Thymus (tissue), 11 donors: ENCODE measurements at regions not wholly inside any gene's neighbourhood (a gene's known extent, or its start where the extent isn't known, plus 50 kb on each side); places are given as distances from the start of the nearest gene placed in this dataset.

Experiments used
- DNase-seq, 9 donors: peaks; one replicate each; pipeline ENCODE4 v3.0.0-alpha.2; 2013; ENCODE audit warnings: low spot score in 9 of 9, low read depth in 6 of 9, missing footprints in 1 of 9
- H3K27ac ChIP-seq, 2 donors: one replicate each; pipeline ENCODE4 v1.5.1; 2013; ENCODE audit warnings: control low read depth in 1 of 2, low read depth in 1 of 2, low read length in 1 of 2, mild to moderate bottlenecking in 1 of 2, moderate library complexity in 1 of 2
- H3K27me3 ChIP-seq, 2 donors: one replicate each; pipeline ENCODE4 v1.5.1; 2013; ENCODE audit warnings: low read length in 1 of 2; ENCODE audit not compliant: control insufficient read depth in 2 of 2, insufficient read depth in 1 of 2
- H3K36me3 ChIP-seq, 2 donors: one replicate each; pipeline ENCODE4 v1.5.1; 2013; ENCODE audit warnings: low read length in 1 of 2, mild to moderate bottlenecking in 1 of 2, moderate library complexity in 1 of 2; ENCODE audit not compliant: control insufficient read depth in 2 of 2, insufficient read depth in 2 of 2
- H3K4me1 ChIP-seq, 2 donors: one replicate each; pipeline ENCODE4 v1.5.1; 2013; ENCODE audit warnings: low read length in 2 of 2; ENCODE audit not compliant: control insufficient read depth in 2 of 2, insufficient read depth in 2 of 2
- H3K4me3 ChIP-seq, 2 donors: one replicate each; pipeline ENCODE4 v1.5.1; 2013; ENCODE audit warnings: low read length in 2 of 2, control low read depth in 1 of 2, mild to moderate bottlenecking in 1 of 2
- H3K9me3 ChIP-seq, 2 donors: one replicate each; pipeline ENCODE4 v1.5.1; 2013; ENCODE audit warnings: low read length in 1 of 2, mild to moderate bottlenecking in 1 of 2; ENCODE audit not compliant: control insufficient read depth in 2 of 2, insufficient read depth in 1 of 2
- WGBS: extraction: QIAGEN DNeasy Blood & Tissue Kit; methylation state at CpG from one replicate; pipeline ENCODE4 v1.1.7; 2013; 5-methylcytosine and 5-hydroxymethylcytosine counted together
- donor health status: healthy.

DNA sequence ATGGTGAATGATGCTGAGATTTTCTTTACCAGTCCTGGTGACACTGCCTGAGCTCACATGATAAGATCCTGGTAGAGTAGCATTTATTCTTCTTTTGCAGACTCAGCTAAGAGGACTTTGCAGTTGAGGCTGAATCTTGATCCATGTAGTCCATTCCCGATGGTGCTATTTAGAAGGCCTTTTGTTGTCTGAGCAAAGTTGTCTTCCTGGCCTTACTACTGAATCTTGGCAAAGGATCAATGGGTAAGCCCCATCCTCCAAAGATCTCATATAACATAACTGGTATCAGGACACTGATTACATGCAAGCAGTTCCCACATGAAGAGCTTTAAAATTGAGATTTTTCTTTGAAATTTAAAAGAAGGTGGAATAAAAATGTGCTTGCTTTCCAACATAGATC lies 291.6 kb downstream of the SOX4 start:
- peak overlapping the region; percentile 66 to 92 for H3K27ac ChIP-seq
- no peak for DNase-seq
- 83% methylated on average over 1 of the region's 1 CpG for WGBS
- H3K4me3 ChIP-seq: peak overlapping the region; percentile 53 to 54
- no peaks in the 10 kb centered on the region for H3K27me3 ChIP-seq
- peaks cover 27 to 36% of the 10 kb centered on the region in 2 donors for H3K4me1 ChIP-seq
- H3K9me3 ChIP-seq: peaks cover 0 to 4% of the 10 kb centered on the region in 2 donors
- H3K36me3 ChIP-seq: peaks cover 0 to 20% of the 10 kb centered on the region in 2 donors

DNA sequence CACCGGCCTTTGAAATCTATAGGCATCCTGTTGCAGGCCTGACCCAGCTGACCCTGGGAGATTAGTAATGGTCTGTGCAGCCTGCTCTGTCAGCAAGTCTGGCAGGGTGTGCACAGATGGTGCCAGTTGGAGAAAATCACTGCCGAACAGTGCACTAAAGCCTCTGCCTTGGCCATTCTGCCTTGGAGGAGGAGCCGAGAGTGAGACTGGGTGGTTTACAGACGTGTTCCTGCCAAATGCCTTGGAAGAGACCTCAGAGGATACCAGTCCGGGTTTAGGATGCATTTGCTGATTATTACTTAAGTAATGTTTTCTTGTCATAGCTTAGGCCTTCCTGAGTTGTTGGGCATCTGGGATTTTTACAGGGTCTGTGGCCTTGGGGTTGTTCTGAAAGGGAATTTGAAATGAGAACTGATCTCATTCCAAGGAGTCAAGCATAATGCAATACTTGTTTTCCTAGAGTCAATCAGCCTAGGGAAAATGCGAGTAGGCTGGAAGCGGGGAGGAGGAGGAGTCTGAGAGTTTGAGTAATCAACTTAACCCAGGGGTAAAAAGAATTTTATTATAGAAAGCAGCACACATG lies 292.1 kb downstream of the SOX4 start:
- WGBS: 79% methylated on average over 7 of the region's 7 CpGs
- H3K4me1 ChIP-seq: peaks cover 27 to 36% of the 10 kb centered on the region in 2 donors
- H3K9me3 ChIP-seq: peaks cover 0 to 4% of the 10 kb centered on the region in 2 donors
- peak in 1 of 9 donors; percentile 46 for DNase-seq
- no peaks in the 10 kb centered on the region for H3K27me3 ChIP-seq
- H3K27ac ChIP-seq: peak overlapping the region; percentile 58 to 92
- H3K36me3 ChIP-seq: peaks cover 0 to 25% of the 10 kb centered on the region in 2 donors
- peak overlapping the region; percentile 53 to 54 for H3K4me3 ChIP-seq

DNA sequence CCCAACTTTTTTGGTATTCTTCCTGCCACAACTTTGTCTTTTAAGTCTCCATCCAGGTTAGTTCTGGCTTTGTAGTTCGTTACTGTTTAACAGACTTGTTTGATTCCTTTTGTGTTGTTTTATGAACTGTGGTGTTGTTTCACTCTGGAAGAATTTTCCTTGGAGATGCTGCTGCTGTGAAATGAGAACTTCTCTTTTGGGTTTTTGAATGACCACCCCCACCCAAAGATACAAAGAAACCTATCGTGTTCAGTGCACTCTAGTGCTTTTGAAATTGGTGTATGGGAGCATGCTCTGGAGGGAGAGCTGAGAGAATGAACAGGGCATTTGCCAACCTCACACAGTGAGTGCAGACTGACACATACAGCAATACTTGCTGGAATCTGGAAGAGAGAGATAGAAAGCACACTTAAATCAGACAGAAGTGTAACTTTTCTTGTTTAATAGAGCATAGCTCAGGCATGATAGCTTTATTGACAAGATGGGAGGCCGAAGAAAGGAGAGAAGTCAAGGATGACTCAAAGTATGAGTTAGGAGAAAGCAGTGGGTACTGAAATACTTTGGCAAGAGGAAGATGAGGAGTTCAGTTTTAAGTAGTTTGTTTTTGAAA lies 293.1 kb downstream of the SOX4 start:
- peak in 1 of 9 donors; percentile 58 for DNase-seq
- WGBS: 53% methylated on average over 3 of the region's 3 CpGs
- peak overlapping the region; percentile 46 to 92 for H3K27ac ChIP-seq
- peaks cover 0 to 34% of the 10 kb centered on the region in 2 donors for H3K36me3 ChIP-seq
- no peaks in the 10 kb centered on the region for H3K27me3 ChIP-seq
- peak overlapping the region; percentile 3 to 53 for H3K4me3 ChIP-seq
- H3K9me3 ChIP-seq: peaks cover 0 to 2% of the 10 kb centered on the region in 2 donors
- H3K4me1 ChIP-seq: peaks cover 27 to 42% of the 10 kb centered on the region in 2 donors

DNA sequence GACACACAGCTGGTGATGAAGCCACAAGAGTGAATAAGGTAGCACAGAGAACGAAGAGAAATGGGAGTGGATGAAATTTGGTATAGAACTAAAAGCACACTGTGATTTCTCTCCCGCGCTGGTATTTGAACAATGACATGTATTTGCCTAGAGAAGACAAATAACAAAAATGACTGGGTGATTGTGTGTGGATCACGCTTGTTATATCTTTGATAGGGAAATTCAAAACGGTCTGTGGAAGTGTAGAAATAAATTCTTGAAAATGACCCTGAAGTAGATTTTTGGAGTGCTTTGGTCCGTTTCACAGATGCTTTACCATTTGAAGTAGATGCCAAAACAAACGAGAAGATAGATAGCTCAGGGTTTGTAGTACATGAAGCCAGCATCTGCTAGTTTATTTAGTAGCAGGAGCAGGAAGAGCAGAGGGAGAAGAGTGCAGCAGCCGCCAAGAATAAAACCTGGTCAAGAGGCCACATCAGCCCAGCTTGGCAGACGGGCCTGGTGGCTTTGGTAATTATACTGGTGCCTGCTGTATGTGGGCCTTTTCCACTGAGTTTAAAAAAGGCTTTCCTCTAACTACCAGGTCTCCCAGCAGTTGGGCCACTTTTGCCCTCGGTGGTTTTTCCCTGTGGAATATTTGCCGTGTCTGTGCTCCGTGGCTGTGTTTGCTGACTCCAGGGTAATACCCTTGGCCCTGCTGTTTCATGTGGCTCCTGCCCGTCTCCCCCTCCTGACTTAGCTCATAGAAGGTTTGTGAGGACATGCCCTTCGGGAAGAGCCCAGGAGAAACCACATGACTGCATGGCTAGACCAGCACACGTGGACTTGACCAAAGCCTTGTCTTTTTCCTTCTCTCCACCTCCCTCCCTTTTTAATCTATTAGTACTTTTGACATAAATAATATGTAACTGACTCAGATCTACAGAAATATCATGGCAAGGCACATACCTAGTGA lies 294.0 kb downstream of the SOX4 start:
- H3K36me3 ChIP-seq: peaks cover 0 to 34% of the 10 kb centered on the region in 2 donors
- peak overlapping the region; percentile 46 to 92 for H3K27ac ChIP-seq
- peaks cover 27 to 35% of the 10 kb centered on the region in 2 donors for H3K4me1 ChIP-seq
- H3K9me3 ChIP-seq: no peaks in the 10 kb centered on the region
- H3K27me3 ChIP-seq: no peaks in the 10 kb centered on the region
- peak overlapping the region; percentile 2 to 53 for H3K4me3 ChIP-seq
- 82% methylated on average over 15 of the region's 15 CpGs for whole genome bisulfite sequencing
- peak in 1 of 9 donors; percentile 49 for DNase-seq

DNA sequence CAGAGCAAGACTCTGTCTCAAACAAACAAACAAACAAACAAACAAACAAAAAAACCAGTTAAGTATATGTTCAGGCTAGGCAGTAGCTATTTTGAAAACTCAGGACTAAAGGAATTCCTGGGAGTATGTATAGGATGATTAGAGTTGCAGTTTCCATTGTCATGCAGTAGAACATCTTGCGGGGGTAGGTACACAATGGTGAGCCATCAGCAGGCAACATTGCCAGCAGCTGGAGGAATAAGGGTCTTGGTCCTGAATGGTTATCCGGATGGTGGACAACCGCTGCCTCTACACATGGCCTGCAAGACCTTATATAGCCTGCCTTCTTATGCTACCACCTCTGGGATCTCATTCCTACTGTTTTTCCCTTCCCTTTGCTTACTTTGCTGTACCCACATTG lies 297.5 kb downstream of the SOX4 start:
- Histone ChIP-seq H3K36me3 (peaks cover 0 to 34% of the 10 kb centered on the region in 2 donors), H3K27me3 (no peaks in the 10 kb centered on the region), H3K9me3 (no peaks in the 10 kb centered on the region), H3K27ac (no peak overlapping the region), H3K4me3 (no peak overlapping the region), H3K4me1 (peaks cover 9 to 14% of the 10 kb centered on the region in 2 donors)
- DNase-seq: no peak
- over 99% methylated on average over 3 of the region's 3 CpGs for WGBS

DNA sequence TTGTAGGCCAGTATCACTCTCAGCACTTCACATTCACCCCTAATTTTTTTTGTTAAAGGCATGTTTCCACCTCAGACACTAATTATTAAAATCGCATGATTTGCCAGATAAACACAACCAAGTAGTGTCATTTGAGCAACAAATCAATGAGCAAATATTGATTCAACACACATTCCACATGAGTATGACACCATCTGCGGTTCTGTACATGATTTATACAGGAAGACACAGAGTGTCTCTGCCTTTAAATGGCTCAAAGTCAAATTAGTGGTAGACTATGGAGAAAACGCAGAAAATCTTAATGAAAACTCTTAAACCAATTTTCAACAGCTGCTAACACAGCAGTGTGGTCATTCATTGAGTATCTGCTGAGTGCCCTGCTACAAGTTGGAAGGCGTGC lies 300.2 kb downstream of the SOX4 start:
- peaks cover 0 to 6% of the 10 kb centered on the region in 2 donors for H3K4me1 ChIP-seq
- no peaks in the 10 kb centered on the region for H3K9me3 ChIP-seq
- no peak overlapping the region for H3K4me3 ChIP-seq
- H3K27ac ChIP-seq: no peak overlapping the region
- no peak for DNase-seq
- 98% methylated on average over 4 of the region's 4 CpGs for WGBS
- no peaks in the 10 kb centered on the region for H3K27me3 ChIP-seq
- H3K36me3 ChIP-seq: peaks cover 0 to 20% of the 10 kb centered on the region in 2 donors

DNA sequence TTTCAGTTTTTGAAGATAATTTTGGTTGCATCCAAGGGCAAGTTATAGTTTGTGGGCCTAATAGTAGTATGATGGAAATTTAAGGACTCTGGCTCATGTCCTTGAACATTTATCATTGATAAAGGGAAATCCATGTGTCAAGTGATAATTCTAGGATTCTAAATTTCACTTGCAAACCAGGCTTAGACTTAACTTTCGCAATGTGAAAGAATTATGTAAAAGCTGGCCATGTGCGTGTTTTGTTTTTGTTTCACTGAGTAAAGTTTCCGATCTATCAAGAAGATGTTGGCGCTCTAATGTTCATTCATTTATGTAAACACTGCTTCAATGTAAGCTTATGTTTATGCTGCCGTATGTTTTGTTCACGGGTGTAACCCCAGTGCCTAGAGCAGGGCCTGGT lies 302.0 kb downstream of the SOX4 start:
- DNase-seq: no peak
- Histone ChIP-seq H3K4me3 (no peak overlapping the region), H3K27me3 (no peaks in the 10 kb centered on the region), H3K4me1 (peaks cover 0 to 6% of the 10 kb centered on the region in 2 donors), H3K36me3 (peaks cover 0 to 23% of the 10 kb centered on the region in 2 donors), H3K27ac (no peak overlapping the region), H3K9me3 (no peaks in the 10 kb centered on the region)
- 97% methylated on average over 6 of the region's 6 CpGs for WGBS

DNA sequence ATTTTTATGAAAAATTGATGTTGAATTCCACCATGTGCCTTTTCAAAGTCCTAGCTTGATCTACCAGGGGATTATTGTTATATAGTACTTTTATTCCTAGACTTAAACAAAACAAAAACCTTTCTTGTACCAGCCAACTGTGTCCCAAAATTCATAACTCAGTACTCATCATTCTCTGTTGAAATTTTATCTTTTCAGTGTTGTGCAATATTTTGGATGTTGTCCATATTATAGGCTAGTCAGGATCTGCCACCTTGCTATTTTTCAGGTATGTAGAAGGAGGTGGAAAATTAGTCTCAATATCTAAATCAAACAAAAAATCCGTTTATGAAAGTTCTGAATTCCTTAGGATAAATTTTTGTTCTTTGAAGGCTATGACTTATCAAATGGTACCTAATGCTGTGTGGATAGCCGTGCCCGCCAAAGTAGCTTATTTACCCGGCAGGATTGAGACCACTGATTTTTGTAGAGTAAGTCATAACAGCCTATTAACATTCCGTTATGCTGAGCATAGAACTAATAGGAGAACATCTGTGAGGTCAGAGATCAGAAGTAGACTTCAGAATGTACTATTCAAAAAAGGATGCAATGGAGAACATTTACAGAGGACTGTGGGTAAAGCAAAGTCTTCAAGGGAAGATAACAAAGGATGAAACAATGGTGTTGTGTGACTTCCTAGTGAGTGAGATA lies 304.7 kb downstream of the SOX4 start:
- WGBS: 92% methylated on average over 5 of the region's 5 CpGs
- H3K27me3 ChIP-seq: no peaks in the 10 kb centered on the region
- no peak for DNase-seq
- H3K4me1 ChIP-seq: peaks cover 0 to 8% of the 10 kb centered on the region in 2 donors
- no peak overlapping the region for H3K4me3 ChIP-seq
- H3K9me3 ChIP-seq: no peaks in the 10 kb centered on the region
- H3K36me3 ChIP-seq: peaks cover 0 to 20% of the 10 kb centered on the region in 2 donors
- H3K27ac ChIP-seq: peak overlapping the region in 1 of 2 donors; percentile 27
